ENCODE measurements at regions not wholly inside any gene's neighbourhood (a gene's known extent, or its start where the extent isn't known, plus 50 kb on each side); places are given as distances from the start of the nearest gene placed in this dataset.

DNA sequence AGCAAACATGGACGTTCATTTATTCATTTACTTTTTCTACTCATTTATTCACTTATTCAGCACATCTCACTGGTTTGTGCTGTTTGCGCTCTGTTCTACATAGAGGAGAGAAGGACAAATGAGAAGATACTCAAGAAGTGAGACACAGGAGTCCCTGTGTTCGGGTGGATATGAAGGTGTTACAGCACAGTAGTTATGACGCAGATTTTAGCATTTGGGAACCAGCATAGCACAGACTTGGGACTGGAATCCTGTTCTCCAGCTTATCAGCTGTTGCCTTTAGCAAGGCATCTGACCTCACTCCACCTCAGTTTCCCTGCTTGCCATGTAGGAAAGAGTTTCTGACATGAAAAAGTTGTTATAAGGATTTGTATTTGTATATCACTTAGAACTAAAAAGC lies 430.1 kb downstream of the MAFB start:
- Histone ChIP-seq H3F3A (ENCODE audit: low read depth) (peaks cover 5% of the 10 kb centered on the region), H3K4me3 (ENCODE audit: low read length, poor library complexity, severe bottlenecking) (no peak overlapping the region), H3K9ac (ENCODE audit: low read depth, low read length, poor library complexity, severe bottlenecking) (no peak overlapping the region), H3K36me3 (ENCODE audit: insufficient read depth, low read length) (no peaks in the 10 kb centered on the region), H3K9me3 (ENCODE audit: insufficient read depth, low read depth, low read length) (no peaks in the 10 kb centered on the region), H3K4me1 (ENCODE audit: insufficient read depth, low read length, poor library complexity, severe bottlenecking) (peaks cover 31% of the 10 kb centered on the region), H4K20me1 (ENCODE audit: insufficient read depth, low read length, poor library complexity, severe bottlenecking) (no peaks in the 10 kb centered on the region), H2AFZ (ENCODE audit: low read length) (no peak overlapping the region), H3K4me2 (ENCODE audit: low read depth, low read length, poor library complexity, severe bottlenecking) (no peak overlapping the region), H3K9me2 (replicated peaks; ENCODE audit: low read depth, low read length) (no peaks in the 10 kb centered on the region), H3K79me2 (ENCODE audit: insufficient read depth, low read length) (no peaks in the 10 kb centered on the region), H3K27me3 (ENCODE audit: insufficient read depth, low read length, poor library complexity, severe bottlenecking) (no peaks in the 10 kb centered on the region)
- TF ChIP-seq, protein P1, sequence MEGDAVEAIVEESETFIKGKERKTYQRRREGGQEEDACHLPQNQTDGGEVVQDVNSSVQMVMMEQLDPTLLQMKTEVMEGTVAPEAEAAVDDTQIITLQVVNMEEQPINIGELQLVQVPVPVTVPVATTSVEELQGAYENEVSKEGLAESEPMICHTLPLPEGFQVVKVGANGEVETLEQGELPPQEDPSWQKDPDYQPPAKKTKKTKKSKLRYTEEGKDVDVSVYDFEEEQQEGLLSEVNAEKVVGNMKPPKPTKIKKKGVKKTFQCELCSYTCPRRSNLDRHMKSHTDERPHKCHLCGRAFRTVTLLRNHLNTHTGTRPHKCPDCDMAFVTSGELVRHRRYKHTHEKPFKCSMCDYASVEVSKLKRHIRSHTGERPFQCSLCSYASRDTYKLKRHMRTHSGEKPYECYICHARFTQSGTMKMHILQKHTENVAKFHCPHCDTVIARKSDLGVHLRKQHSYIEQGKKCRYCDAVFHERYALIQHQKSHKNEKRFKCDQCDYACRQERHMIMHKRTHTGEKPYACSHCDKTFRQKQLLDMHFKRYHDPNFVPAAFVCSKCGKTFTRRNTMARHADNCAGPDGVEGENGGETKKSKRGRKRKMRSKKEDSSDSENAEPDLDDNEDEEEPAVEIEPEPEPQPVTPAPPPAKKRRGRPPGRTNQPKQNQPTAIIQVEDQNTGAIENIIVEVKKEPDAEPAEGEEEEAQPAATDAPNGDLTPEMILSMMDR (conservative IDR thresholded peaks at IDR 0.05; ENCODE audit: low read length), result no peak
- TF ChIP-seq EZH2phosphoT487 (IDR thresholded peaks at IDR 0.05; ENCODE audit: borderline replicate concordance), result no peak

DNA sequence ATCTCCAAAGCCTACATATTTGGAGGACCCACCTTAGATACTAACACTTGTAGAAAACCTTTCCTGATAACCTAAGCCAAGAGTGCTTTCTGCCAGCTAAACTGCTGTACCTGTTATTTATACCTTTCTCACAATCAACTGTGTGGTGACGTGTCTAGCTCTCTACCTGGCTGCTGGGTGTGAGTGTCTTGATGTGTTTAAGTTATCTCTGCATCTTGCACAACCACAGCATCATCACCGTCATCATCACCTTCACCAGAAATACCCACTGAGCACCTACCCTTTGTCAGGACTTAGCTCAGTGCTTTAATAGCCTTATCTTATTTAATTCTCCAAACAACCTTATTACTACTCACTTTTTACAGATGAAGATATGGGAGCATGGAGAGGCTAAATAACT lies 431.3 kb downstream of the MAFB start:
- no peaks in the 10 kb centered on the region for H4K20me1 ChIP-seq (ENCODE audit: insufficient read depth, low read length, poor library complexity, severe bottlenecking)
- H3K4me2 ChIP-seq (ENCODE audit: low read depth, low read length, poor library complexity, severe bottlenecking), result no peak overlapping the region
- no peak overlapping the region for H3K9ac ChIP-seq (ENCODE audit: low read depth, low read length, poor library complexity, severe bottlenecking)

DNA sequence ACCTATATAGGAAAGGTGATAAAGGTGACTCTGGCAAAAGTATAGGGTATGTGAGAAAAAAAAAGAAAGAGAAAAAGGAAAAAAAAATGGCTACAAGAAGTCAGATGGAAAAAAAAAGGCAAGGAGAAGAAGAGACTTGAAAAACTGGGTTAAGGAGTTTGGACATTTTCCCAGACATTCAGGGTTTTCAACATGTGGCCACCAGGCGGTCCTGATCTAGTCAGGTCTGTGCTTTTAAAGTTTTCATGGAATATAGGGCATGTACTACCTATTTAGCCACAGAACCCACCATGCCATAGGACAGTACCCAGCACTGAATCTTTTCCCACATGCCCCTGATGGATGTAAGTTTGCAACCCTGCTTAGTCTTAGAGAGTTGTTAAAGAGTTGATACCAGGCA lies 433.7 kb downstream of the MAFB start:
- Histone ChIP-seq H3K4me3 (ENCODE audit: low read length, poor library complexity, severe bottlenecking) (no peak overlapping the region), H2AFZ (ENCODE audit: low read length) (no peak overlapping the region), H3K36me3 (ENCODE audit: insufficient read depth, low read length) (no peaks in the 10 kb centered on the region), H3K9ac (ENCODE audit: low read depth, low read length, poor library complexity, severe bottlenecking) (no peak overlapping the region), H3K27me3 (ENCODE audit: insufficient read depth, low read length, poor library complexity, severe bottlenecking) (no peaks in the 10 kb centered on the region), H3K9me3 (ENCODE audit: insufficient read depth, low read depth, low read length) (no peaks in the 10 kb centered on the region), H3K9me2 (replicated peaks; ENCODE audit: low read depth, low read length) (no peaks in the 10 kb centered on the region), H3K79me2 (ENCODE audit: insufficient read depth, low read length) (no peaks in the 10 kb centered on the region), H4K20me1 (ENCODE audit: insufficient read depth, low read length, poor library complexity, severe bottlenecking) (no peaks in the 10 kb centered on the region), H3F3A (ENCODE audit: low read depth) (no peaks in the 10 kb centered on the region), H3K4me1 (ENCODE audit: insufficient read depth, low read length, poor library complexity, severe bottlenecking) (peaks cover 6% of the 10 kb centered on the region), H3K4me2 (ENCODE audit: low read depth, low read length, poor library complexity, severe bottlenecking) (no peak overlapping the region)
- TF ChIP-seq, protein P1 (conservative IDR thresholded peaks at IDR 0.05; ENCODE audit: low read length), result no peak
- TF ChIP-seq EZH2phosphoT487 (IDR thresholded peaks at IDR 0.05; ENCODE audit: borderline replicate concordance), result no peak

More for the DNA sequence above, 431.3 kb downstream of the MAFB start:
- Histone ChIP-seq H3K79me2 (ENCODE audit: insufficient read depth, low read length) (no peaks in the 10 kb centered on the region), H3K9me3 (ENCODE audit: insufficient read depth, low read depth, low read length) (no peaks in the 10 kb centered on the region), H3K27me3 (ENCODE audit: insufficient read depth, low read length, poor library complexity, severe bottlenecking) (no peaks in the 10 kb centered on the region), H3K9me2 (replicated peaks; ENCODE audit: low read depth, low read length) (no peaks in the 10 kb centered on the region), H3K36me3 (ENCODE audit: insufficient read depth, low read length) (no peaks in the 10 kb centered on the region), H3K4me1 (ENCODE audit: insufficient read depth, low read length, poor library complexity, severe bottlenecking) (peaks cover 22% of the 10 kb centered on the region), H2AFZ (ENCODE audit: low read length) (no peak overlapping the region), H3F3A (ENCODE audit: low read depth) (peaks cover 5% of the 10 kb centered on the region), H3K4me3 (ENCODE audit: low read length, poor library complexity, severe bottlenecking) (no peak overlapping the region)
- no peak for TF ChIP-seq EZH2phosphoT487 (IDR thresholded peaks at IDR 0.05; ENCODE audit: borderline replicate concordance)
- TF ChIP-seq, protein P1 (conservative IDR thresholded peaks at IDR 0.05; ENCODE audit: low read length), result no peak
